A549 (cell line): ENCODE measurements at regions not wholly inside any gene's neighbourhood (a gene's known extent, or its start where the extent isn't known, plus 50 kb on each side); places are given as distances from the start of the nearest gene placed in this dataset.

Experiments
- ATAC-seq, 2 experiments: fragments of 200-7000 bp in 1 of 2; fragments of >200 bp in 1 of 2; cut with Nextera tagmentation in 1 of 2; cut with Tn5 transposase in 1 of 2; 3 replicates each; pipeline versions ENCODE4 v1.8.0 to v1.9.1; 2018 to 2020; ENCODE audit warnings: mild to moderate bottlenecking in 1 of 2, moderate library complexity in 1 of 2
- CTCF ChIA-PET: fragments of 300-600 bp; sonication (Branson Sonifier 250); formaldehyde crosslinking; extraction: SDS; loops from one replicate; lab custom pipeline; 2021; ENCODE audit warnings: antibody characterized with exemption, inconsistent platforms; lab: Yijun Ruan, JAX
- POLR2A ChIA-PET: fragments of 350-600 bp; formaldehyde crosslinking; extraction: SDS; loops from one replicate; lab custom pipeline; 2021; ENCODE audit warnings: antibody characterized with exemption, inconsistent platforms; lab: Yijun Ruan, JAX
- DNase-seq, 2 experiments: peaks; one replicate each; pipeline versions ENCODE4 v3.0.0 to v3.0.0-alpha.2; 2011 to 2016; ENCODE audit warnings: low read depth in 1 of 2, low spot score in 1 of 2
- FAIRE-seq: peaks from 2 replicates; lab custom pipeline; 2011; peaks lifted over from hg19 to GRCh38; lab: Jason Lieb, UNC
- H3K27ac ChIP-seq, 2 experiments: fragments of >200 bp; sonication (Bioruptor Twin); formaldehyde crosslinking; 3 replicates each; pipeline ENCODE4 v1.5.1; 2016 to 2017
- H3K4me1 ChIP-seq: fragments of >200 bp; sonication (Bioruptor Twin); formaldehyde crosslinking; 3 replicates; pipeline ENCODE4 v1.6.1; 2016
- H3K4me2 ChIP-seq: fragments of >200 bp; sonication (Bioruptor Twin); formaldehyde crosslinking; 3 replicates; pipeline ENCODE4 v1.6.1; 2016
- H3K4me3 ChIP-seq: fragments of >200 bp; sonication (Bioruptor Twin); formaldehyde crosslinking; 3 replicates; pipeline ENCODE4 v1.5.1; 2016
- H3K9me3 ChIP-seq: fragments of >200 bp; sonication (Bioruptor Twin); formaldehyde crosslinking; 3 replicates; pipeline ENCODE4 v1.6.1; 2016
- BCL3 ChIP-seq: fragments of >200 bp; sonication (Bioruptor Twin); formaldehyde crosslinking; IDR thresholded peaks from 3 replicates; pipeline ENCODE4 v1.6.1; 2016
- CBX8 ChIP-seq: fragments of 200-600 bp; sonication (generic); IDR thresholded peaks from 2 replicates; pipeline ENCODE4 v1.6.1; 2016
- E2F6 ChIP-seq: IDR thresholded peaks from 2 replicates; pipeline ENCODE4 v1.6.1; 2012; ENCODE audit warnings: low read depth, borderline replicate concordance
- ELK1 ChIP-seq: fragments of 150-350 bp; IDR thresholded peaks from 2 replicates; pipeline ENCODE4 v1.6.1; 2014; ENCODE audit warnings: low read depth, mild to moderate bottlenecking, low read length
- ESRRA ChIP-seq: fragments of 150-350 bp; IDR thresholded peaks from 2 replicates; pipeline ENCODE4 v1.6.1; 2014; ENCODE audit warnings: mild to moderate bottlenecking, low read length, borderline replicate concordance
- FOSL2 ChIP-seq, 2 experiments: fragments of 450-650 bp in 1 of 2; fragments of >200 bp in 1 of 2; sonication (Bioruptor Twin) in 1 of 2; formaldehyde crosslinking; IDR thresholded peaks; 2 replicates each; pipeline versions ENCODE4 v1.5.0 to v1.6.1; 2016 to 2020; ENCODE audit warnings: mild to moderate bottlenecking in 1 of 2, moderate library complexity in 1 of 2
- HDAC2 ChIP-seq: fragments of 200-600 bp; sonication (generic); IDR thresholded peaks from 2 replicates; pipeline ENCODE4 v1.6.1; 2016
- HES2 ChIP-seq: fragments of >200 bp; sonication (Bioruptor Twin); formaldehyde crosslinking; IDR thresholded peaks from 2 replicates; pipeline ENCODE4 v1.6.1; 2016
- HOXA7 ChIP-seq: fragments of 250-450 bp; sonication (Bioruptor Pico); IDR thresholded peaks from 2 replicates; pipeline ENCODE4 v1.5.0; 2020; ENCODE audit warnings: mild to moderate bottlenecking, moderate library complexity
- HOXB5 ChIP-seq: fragments of 250-450 bp; sonication (Bioruptor Pico); IDR thresholded peaks from 2 replicates; pipeline ENCODE4 v1.5.0; 2020; ENCODE audit warnings: mild to moderate bottlenecking, moderate library complexity
- JUN ChIP-seq, 2 experiments: fragments of >200 bp; sonication (Bioruptor Twin); formaldehyde crosslinking; IDR thresholded peaks; 2 replicates in 1 of 2; 3 replicates in 1 of 2; pipeline ENCODE4 v1.6.1; 2016 to 2017
- JUNB ChIP-seq: fragments of >200 bp; sonication (Bioruptor Twin); formaldehyde crosslinking; IDR thresholded peaks from 2 replicates; pipeline ENCODE4 v1.6.1; 2016
- KDM1A ChIP-seq: fragments of 200-600 bp; sonication (generic); IDR thresholded peaks from 2 replicates; pipeline ENCODE4 v1.6.1; 2016; ENCODE audit warnings: low read depth, mild to moderate bottlenecking
- MAX ChIP-seq: IDR thresholded peaks from 2 replicates; pipeline ENCODE4 v1.6.1; 2012
- MAZ ChIP-seq: fragments of 150-350 bp; IDR thresholded peaks from 2 replicates; pipeline ENCODE4 v1.6.1; 2014; ENCODE audit warnings: antibody characterized with exemption, low read depth, low read length, borderline replicate concordance
- NFE2L2 ChIP-seq: fragments of 150-350 bp; conservative IDR thresholded peaks from 2 replicates; pipeline ENCODE4 v1.6.1; 2014; ENCODE audit warnings: low read length
- POLR2A ChIP-seq: IDR thresholded peaks from 2 replicates; pipeline ENCODE4 v1.6.1; 2012; ENCODE audit warnings: mild to moderate bottlenecking, low read length
- RAD21 ChIP-seq, 2 experiments: fragments of >200 bp in 1 of 2; sonication (Bioruptor Twin) in 1 of 2; formaldehyde crosslinking in 1 of 2; IDR thresholded peaks in 1 of 2; conservative IDR thresholded peaks in 1 of 2; 2 replicates in 1 of 2; 3 replicates in 1 of 2; pipeline ENCODE4 v1.6.1; 2012 to 2018; ENCODE audit warnings: inconsistent platforms in 1 of 2
- RARB ChIP-seq: fragments of 250-450 bp; sonication (Bioruptor Pico); IDR thresholded peaks from 2 replicates; pipeline ENCODE4 v1.8.0; 2021; ENCODE audit warnings: mild to moderate bottlenecking, moderate library complexity
- RCOR1 ChIP-seq: fragments of 150-350 bp; IDR thresholded peaks from 2 replicates; pipeline ENCODE4 v1.6.1; 2014; ENCODE audit warnings: antibody characterized with exemption, low read length, low read depth
- RFX5 ChIP-seq: fragments of 450-650 bp; IDR thresholded peaks from 2 replicates; pipeline ENCODE4 v1.7.1; 2014; ENCODE audit warnings: antibody characterized with exemption, mild to moderate bottlenecking, moderate library complexity
- RNF2 ChIP-seq: fragments of 200-600 bp; sonication (generic); IDR thresholded peaks from 2 replicates; pipeline ENCODE4 v1.6.1; 2016; ENCODE audit warnings: low read depth, mild to moderate bottlenecking, antibody characterized with exemption, moderate library complexity, borderline replicate concordance
- ZC3H11A ChIP-seq: fragments of 450-650 bp; IDR thresholded peaks from 2 replicates; pipeline ENCODE4 v1.6.1; 2014; ENCODE audit warnings: antibody characterized with exemption, mild to moderate bottlenecking
- ZNF302 ChIP-seq: fragments of 250-450 bp; sonication (Bioruptor Pico); IDR thresholded peaks from 2 replicates; pipeline ENCODE4 v1.9.0; 2021; ENCODE audit warnings: inconsistent platforms, mild to moderate bottlenecking, moderate library complexity
- ZSCAN20 ChIP-seq: fragments of 250-450 bp; sonication (Bioruptor Pico); IDR thresholded peaks from 2 replicates; pipeline ENCODE4 v1.8.0; 2022; ENCODE audit warnings: mild to moderate bottlenecking, moderate library complexity
- WGBS: methylation state at CpG from one replicate; pipeline ENCODE4 v1.1.6; 2017; ENCODE audit errors: missing lambda C conversion rate; 5-methylcytosine and 5-hydroxymethylcytosine counted together

GRCh38 chr3:182349951-182350517 lies 443.3 kb upstream of the ATP11B start:
- no peak overlapping the region for H3K4me2 ChIP-seq

GRCh38 chr3:182357928-182358327 lies 435.4 kb upstream of the ATP11B start:
- no peak for TF ChIP-seq HES2
- CTCF ChIA-PET = no interaction called here
- POLR2A ChIA-PET = no interaction called here
- Histone ChIP-seq H3K27ac (no peak overlapping the region), H3K4me2 (no peak overlapping the region), H3K4me3 (no peak overlapping the region), H3K9me3 (no peaks in the 10 kb centered on the region), H3K4me1 (no peaks in the 10 kb centered on the region)
- FAIRE-seq = no peak
- WGBS = 0% methylated on average over 1 of the region's 1 CpG
- no peak for DNase-seq
- no peak for ATAC-seq

More at GRCh38 chr3:182349951-182350517, 443.3 kb upstream of the ATP11B start:
- DNase-seq (no peak), ATAC-seq (no peak), FAIRE-seq (no peak)
- TF ChIP-seq HDAC2 (no peak), MAX (no peak), CBX8 (no peak), RARB (CRISPR knock-in tag) (no peak), ELK1 (no peak), HOXA7 (CRISPR knock-in tag) (no peak), ESRRA (no peak), RNF2 (no peak), POLR2A (no peak)
- no peaks in the 10 kb centered on the region for H3K4me1 ChIP-seq
- POLR2A ChIA-PET = no interaction called here
- 11% methylated on average over 1 of the region's 1 CpG for WGBS
- CTCF ChIA-PET = no interaction called here
- H3K9me3 ChIP-seq = no peaks in the 10 kb centered on the region
- H3K27ac ChIP-seq = no peak overlapping the region
- no peak overlapping the region for H3K4me3 ChIP-seq

GRCh38 chr3:182364323-182364722 lies 429.0 kb upstream of the ATP11B start:
- POLR2A ChIA-PET = no interaction called here
- no peak for TF ChIP-seq RARB (CRISPR knock-in tag)
- WGBS = 27% methylated on average over 6 of the region's 6 CpGs
- CTCF ChIA-PET = no interaction called here
- DNase-seq = no peak
- no peak for FAIRE-seq
- no peaks in the 10 kb centered on the region for H3K4me1 ChIP-seq
- no peak overlapping the region for H3K4me3 ChIP-seq
- ATAC-seq = no peak
- H3K9me3 ChIP-seq = no peaks in the 10 kb centered on the region
- no peak overlapping the region for H3K27ac ChIP-seq
- H3K4me2 ChIP-seq = no peak overlapping the region

GRCh38 chr3:182364723-182365650 lies 428.3 kb upstream of the ATP11B start:
- ChIA-PET POLR2A (no interaction called here), CTCF (no interaction called here)
- WGBS = 64% methylated on average over 20 of the region's 20 CpGs
- Histone ChIP-seq H3K9me3 (no peaks in the 10 kb centered on the region), H3K4me1 (no peaks in the 10 kb centered on the region), H3K4me2 (no peak overlapping the region), H3K4me3 (no peak overlapping the region), H3K27ac (no peak overlapping the region)
- no peak for ATAC-seq
- no peak for TF ChIP-seq ZSCAN20 (CRISPR knock-in tag)
- TF ChIP-seq HOXB5 (CRISPR knock-in tag) = no peak
- no peak for TF ChIP-seq RARB (CRISPR knock-in tag)
- no peak for TF ChIP-seq ZC3H11A
- TF ChIP-seq ZNF302 (CRISPR knock-in tag) = no peak
- no peak for TF ChIP-seq E2F6
- no peak for TF ChIP-seq HDAC2
- no peak for TF ChIP-seq RFX5
- no peak for TF ChIP-seq MAZ
- no peak for TF ChIP-seq ESRRA
- TF ChIP-seq RCOR1 = no peak
- no peak for TF ChIP-seq NFE2L2
- no peak for TF ChIP-seq FOSL2 (IDR thresholded peaks at IDR 0.05)
- TF ChIP-seq FOSL2 (CRISPR knock-in tag; IDR thresholded peaks at IDR 0.05) = no peak
- TF ChIP-seq JUNB = no peak
- TF ChIP-seq JUN (IDR thresholded peaks at IDR 0.05) = no peak
- TF ChIP-seq RAD21 (conservative IDR thresholded peaks at IDR 0.05 in 1 of 2, IDR thresholded peaks at IDR 0.05 in 1 of 2) = no peak
- no peak for TF ChIP-seq KDM1A
- no peak for TF ChIP-seq HOXA7 (CRISPR knock-in tag)
- TF ChIP-seq BCL3 = no peak
- no peak for FAIRE-seq
- no peak for DNase-seq
